CD4-positive, alpha-beta T cell (primary cell): ENCODE measurements at regions not wholly inside any gene's neighbourhood (a gene's known extent, or its start where the extent isn't known, plus 50 kb on each side); places are given as distances from the start of the nearest gene placed in this dataset.

ENCODE experiments used
- ATAC-seq: fragments of 200-7000 bp; cut with Tn5 transposase; one replicate; pipeline ENCODE4 v1.10.0; 2022; ENCODE audit warnings: mild to moderate bottlenecking; ENCODE audit not compliant: poor library complexity
- CTCF ChIA-PET: fragments of 350-600 bp; sonication (Branson Sonifier 250); formaldehyde crosslinking; loops from one replicate; lab custom pipeline; 2021; ENCODE audit warnings: antibody characterized with exemption, inconsistent platforms; lab: Charles Lee
- POLR2A ChIA-PET: fragments of 350-600 bp; sonication (Branson Sonifier 250); formaldehyde crosslinking; loops from one replicate; lab custom pipeline; 2021; ENCODE audit warnings: antibody characterized with exemption, inconsistent platforms; lab: Charles Lee
- DNase-seq, 14 experiments: peaks; one replicate each; pipeline ENCODE4 v3.0.0-alpha.2; 2013 to 2020; ENCODE audit warnings: mixed read lengths in 2 of 14
- H3K27ac ChIP-seq, 2 donors: one replicate each; pipeline versions ENCODE4 v1.5.1 to v1.7.0; 2013; ENCODE audit warnings: low read length in 2 of 2, low read depth in 1 of 2, mild to moderate bottlenecking in 1 of 2
- H3K27me3 ChIP-seq, 2 experiments: 1 replicate in 1 of 2; 2 replicates in 1 of 2; pipeline versions ENCODE4 v1.6.1 to v1.7.0; 2013; ENCODE audit warnings: low read length in 2 of 2, control low read depth in 1 of 2, mild to moderate bottlenecking in 1 of 2, moderate library complexity in 1 of 2; ENCODE audit not compliant: insufficient read depth in 2 of 2, control insufficient read depth in 1 of 2
- H3K36me3 ChIP-seq: one replicate; pipeline ENCODE4 v1.6.1; 2013; ENCODE audit warnings: low read length, control low read depth; ENCODE audit not compliant: insufficient read depth
- H3K4me1 ChIP-seq: one replicate; pipeline ENCODE4 v1.6.1; 2013; ENCODE audit warnings: low read length, control low read depth; ENCODE audit not compliant: insufficient read depth
- H3K4me3 ChIP-seq: one replicate; pipeline ENCODE4 v1.5.1; 2013; ENCODE audit warnings: mild to moderate bottlenecking, low read length, moderate library complexity
- H3K9me3 ChIP-seq, 2 experiments: 1 replicate in 1 of 2; 2 replicates in 1 of 2; pipeline versions ENCODE4 v1.6.1 to v1.7.0; 2013; ENCODE audit warnings: low read length in 2 of 2, mild to moderate bottlenecking in 2 of 2, control low read depth in 1 of 2, moderate library complexity in 1 of 2; ENCODE audit not compliant: control insufficient read depth in 1 of 2, insufficient read depth in 1 of 2
- H3K27ac Mint-ChIP-seq: one replicate; pipeline ENCODE4 v1.8.0; 2020; ENCODE audit warnings: mixed read lengths
- H3K27me3 Mint-ChIP-seq: one replicate; pipeline ENCODE4 v1.8.0; 2021; ENCODE audit warnings: mixed read lengths
- H3K36me3 Mint-ChIP-seq: one replicate; pipeline ENCODE4 v1.8.0; 2021; ENCODE audit warnings: low read depth, mixed read lengths
- H3K4me1 Mint-ChIP-seq: one replicate; pipeline ENCODE4 v1.8.0; 2021; ENCODE audit warnings: low read depth, mixed read lengths
- H3K4me3 Mint-ChIP-seq: one replicate; pipeline ENCODE4 v1.8.0; 2020; ENCODE audit warnings: mild to moderate bottlenecking, mixed read lengths
- H3K9me3 Mint-ChIP-seq: one replicate; pipeline ENCODE4 v1.8.0; 2020; ENCODE audit warnings: mixed read lengths
- intact Hi-C, 2 experiments: fragments of 100-400 bp; cut with DNase I in 1 of 2; cut with micrococcal nuclease in 1 of 2; formaldehyde crosslinking; loops; one replicate each; pipeline versions ENCODE4 v1.15.1 to v1.9.0; 2023 to 2025; cut with DNase I, micrococcal nuclease
- TF ChIP-seq, protein P1 (sequence below): fragments of 200-600 bp; IDR thresholded peaks from one replicate; pipeline ENCODE4 v1.8.0; 2022; ENCODE audit warnings: antibody characterized with exemption, mild to moderate bottlenecking

DNA sequence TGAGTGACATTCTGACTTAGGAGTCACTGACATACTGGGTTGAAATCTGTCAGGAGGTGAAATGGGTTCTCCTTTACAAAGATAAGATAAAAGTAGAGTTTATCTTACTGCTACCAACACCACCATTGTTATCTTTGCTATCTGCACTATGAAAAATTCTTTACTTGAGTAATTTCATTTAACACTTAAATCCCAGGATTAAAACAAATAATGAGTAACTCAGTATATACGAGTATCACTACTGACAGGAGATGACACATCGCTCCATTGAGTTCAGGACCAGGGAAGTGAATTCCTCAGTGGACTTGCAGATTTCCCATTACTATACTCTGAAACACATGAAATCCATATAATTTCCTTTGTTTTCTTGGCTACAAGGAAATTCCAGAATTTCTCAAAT lies 242.1 kb upstream of the NLRP1 start:
- H3K27me3 Mint-ChIP-seq = peaks cover 26% of the 10 kb centered on the region

DNA sequence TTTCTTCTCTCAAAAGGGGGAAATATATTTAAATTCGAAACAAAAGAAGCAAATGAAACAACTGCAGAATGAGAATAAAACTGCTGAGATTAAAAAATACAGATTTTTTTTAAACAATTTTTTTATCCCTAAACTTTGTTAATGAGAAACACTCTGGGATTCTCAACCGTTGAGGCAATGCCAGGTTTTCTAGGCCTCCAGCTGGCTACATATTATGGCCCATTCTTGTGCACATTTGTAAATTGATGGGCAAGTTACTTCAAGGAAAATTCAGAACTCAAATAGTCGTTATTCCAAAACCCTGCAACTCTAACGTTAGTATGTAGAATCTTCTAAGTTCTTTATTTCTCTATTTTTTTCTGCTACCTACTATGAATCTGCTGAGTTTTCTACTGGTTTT lies 239.3 kb upstream of the WSCD1 start:
- no peak for ATAC-seq
- no peak for DNase-seq
- Mint-ChIP-seq H3K36me3 (no peaks in the 10 kb centered on the region), H3K27me3 (peaks cover 11% of the 10 kb centered on the region), H3K9me3 (no peaks in the 10 kb centered on the region), H3K4me3 (no peak overlapping the region), H3K27ac (no peak overlapping the region), H3K4me1 (peaks cover 9% of the 10 kb centered on the region)
- intact Hi-C loops = no loop called here
- POLR2A ChIA-PET = no interaction called here
- Histone ChIP-seq H3K27me3 (peaks cover 5 to 10% of the 10 kb centered on the region in 2 experiments), H3K36me3 (no peaks in the 10 kb centered on the region), H3K4me3 (no peak overlapping the region), H3K4me1 (no peaks in the 10 kb centered on the region), H3K27ac (no peak overlapping the region), H3K9me3 (no peaks in the 10 kb centered on the region)
- CTCF ChIA-PET = interaction anchor here (0.6 kb wide), 1 partner anchor 358 kb away, joined by 3 read pairs; no protein-coding TSS in a partner anchor
- TF ChIP-seq, protein P1, sequence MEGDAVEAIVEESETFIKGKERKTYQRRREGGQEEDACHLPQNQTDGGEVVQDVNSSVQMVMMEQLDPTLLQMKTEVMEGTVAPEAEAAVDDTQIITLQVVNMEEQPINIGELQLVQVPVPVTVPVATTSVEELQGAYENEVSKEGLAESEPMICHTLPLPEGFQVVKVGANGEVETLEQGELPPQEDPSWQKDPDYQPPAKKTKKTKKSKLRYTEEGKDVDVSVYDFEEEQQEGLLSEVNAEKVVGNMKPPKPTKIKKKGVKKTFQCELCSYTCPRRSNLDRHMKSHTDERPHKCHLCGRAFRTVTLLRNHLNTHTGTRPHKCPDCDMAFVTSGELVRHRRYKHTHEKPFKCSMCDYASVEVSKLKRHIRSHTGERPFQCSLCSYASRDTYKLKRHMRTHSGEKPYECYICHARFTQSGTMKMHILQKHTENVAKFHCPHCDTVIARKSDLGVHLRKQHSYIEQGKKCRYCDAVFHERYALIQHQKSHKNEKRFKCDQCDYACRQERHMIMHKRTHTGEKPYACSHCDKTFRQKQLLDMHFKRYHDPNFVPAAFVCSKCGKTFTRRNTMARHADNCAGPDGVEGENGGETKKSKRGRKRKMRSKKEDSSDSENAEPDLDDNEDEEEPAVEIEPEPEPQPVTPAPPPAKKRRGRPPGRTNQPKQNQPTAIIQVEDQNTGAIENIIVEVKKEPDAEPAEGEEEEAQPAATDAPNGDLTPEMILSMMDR = no peak

More for the DNA sequence above, 242.1 kb upstream of the NLRP1 start:
- no peak overlapping the region for H3K27ac ChIP-seq
- Mint-ChIP-seq H3K36me3 (no peaks in the 10 kb centered on the region), H3K4me3 (no peak overlapping the region), H3K27ac (no peak overlapping the region), H3K4me1 (no peaks in the 10 kb centered on the region), H3K9me3 (no peaks in the 10 kb centered on the region)
- DNase-seq = no peak
- intact Hi-C loops = no loop called here
- H3K36me3 ChIP-seq = no peaks in the 10 kb centered on the region
- ChIA-PET CTCF (no interaction called here), POLR2A (no interaction called here)
- peaks cover 5 to 10% of the 10 kb centered on the region in 2 experiments for H3K27me3 ChIP-seq
- ATAC-seq = no peak
- H3K4me1 ChIP-seq = no peaks in the 10 kb centered on the region
- H3K9me3 ChIP-seq = no peaks in the 10 kb centered on the region
- TF ChIP-seq, protein P1 = no peak
- H3K4me3 ChIP-seq = no peak overlapping the region

DNA sequence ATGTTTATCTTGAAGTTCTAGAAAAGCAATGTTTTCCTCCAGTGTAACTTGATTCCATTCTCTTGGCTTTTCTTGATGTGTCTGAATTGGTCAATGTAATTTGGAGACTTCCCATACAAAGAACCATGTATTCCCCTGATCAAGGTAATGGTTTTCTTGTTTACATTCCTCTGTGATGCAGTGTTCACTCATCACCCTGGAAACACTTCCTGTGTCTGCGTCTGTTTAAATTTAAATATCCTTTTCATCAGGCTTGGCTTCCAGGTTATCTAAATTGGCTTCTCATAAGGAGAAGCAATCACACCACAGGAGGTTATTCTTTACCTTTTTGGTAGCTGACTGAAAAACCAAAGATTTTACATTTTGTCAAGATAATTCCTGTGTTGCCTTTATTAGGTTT lies 237.3 kb upstream of the WSCD1 start:
- H3K27ac Mint-ChIP-seq = peak overlapping the region; percentile 47
- peaks cover 9% of the 10 kb centered on the region for H3K4me1 Mint-ChIP-seq
- ChIA-PET POLR2A (no interaction called here), CTCF (no interaction called here)
- Histone ChIP-seq H3K4me3 (no peak overlapping the region), H3K36me3 (no peaks in the 10 kb centered on the region), H3K27me3 (peaks cover 0 to 5% of the 10 kb centered on the region in 2 experiments), H3K9me3 (no peaks in the 10 kb centered on the region), H3K4me1 (no peaks in the 10 kb centered on the region), H3K27ac (no peak overlapping the region)
- H3K9me3 Mint-ChIP-seq = no peaks in the 10 kb centered on the region
- TF ChIP-seq, protein P1 = no peak
- intact Hi-C loops = no loop called here
- no peaks in the 10 kb centered on the region for H3K27me3 Mint-ChIP-seq
- DNase-seq (peak in 3 of 14 experiments; percentile 27 to 51 (median 37)), ATAC-seq (peak; percentile 37)
- H3K36me3 Mint-ChIP-seq = no peaks in the 10 kb centered on the region
- H3K4me3 Mint-ChIP-seq = no peak overlapping the region
